ENCODE measurements at regions not wholly inside any gene's neighbourhood (a gene's known extent, or its start where the extent isn't known, plus 50 kb on each side); places are given as distances from the start of the nearest gene placed in this dataset.

- TF ChIP-seq, protein P1, sequence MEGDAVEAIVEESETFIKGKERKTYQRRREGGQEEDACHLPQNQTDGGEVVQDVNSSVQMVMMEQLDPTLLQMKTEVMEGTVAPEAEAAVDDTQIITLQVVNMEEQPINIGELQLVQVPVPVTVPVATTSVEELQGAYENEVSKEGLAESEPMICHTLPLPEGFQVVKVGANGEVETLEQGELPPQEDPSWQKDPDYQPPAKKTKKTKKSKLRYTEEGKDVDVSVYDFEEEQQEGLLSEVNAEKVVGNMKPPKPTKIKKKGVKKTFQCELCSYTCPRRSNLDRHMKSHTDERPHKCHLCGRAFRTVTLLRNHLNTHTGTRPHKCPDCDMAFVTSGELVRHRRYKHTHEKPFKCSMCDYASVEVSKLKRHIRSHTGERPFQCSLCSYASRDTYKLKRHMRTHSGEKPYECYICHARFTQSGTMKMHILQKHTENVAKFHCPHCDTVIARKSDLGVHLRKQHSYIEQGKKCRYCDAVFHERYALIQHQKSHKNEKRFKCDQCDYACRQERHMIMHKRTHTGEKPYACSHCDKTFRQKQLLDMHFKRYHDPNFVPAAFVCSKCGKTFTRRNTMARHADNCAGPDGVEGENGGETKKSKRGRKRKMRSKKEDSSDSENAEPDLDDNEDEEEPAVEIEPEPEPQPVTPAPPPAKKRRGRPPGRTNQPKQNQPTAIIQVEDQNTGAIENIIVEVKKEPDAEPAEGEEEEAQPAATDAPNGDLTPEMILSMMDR (IDR thresholded peaks at IDR 0.05): no peak
- TF ChIP-seq POLR2A (IDR thresholded peaks at IDR 0.05): no peak
Measured at GRCh38 chr16:79309606-79310005, 290.9 kb downstream of the MAF start.

Measured in esophagus squamous epithelium (tissue), 4 donors.